GM18867 (cell line): ENCODE measurements at regions not wholly inside any gene's neighbourhood (a gene's known extent, or its start where the extent isn't known, plus 50 kb on each side); places are given as distances from the start of the nearest gene placed in this dataset.

ENCODE experiments used
- ATAC-seq: cut with Tn5 transposase; IDR thresholded peaks from one replicate; pipeline ENCODE4 v1.9.1; 2021; ENCODE audit warnings: mild to moderate bottlenecking, moderate library complexity; ENCODE audit not compliant: unreplicated experiment

DNA sequence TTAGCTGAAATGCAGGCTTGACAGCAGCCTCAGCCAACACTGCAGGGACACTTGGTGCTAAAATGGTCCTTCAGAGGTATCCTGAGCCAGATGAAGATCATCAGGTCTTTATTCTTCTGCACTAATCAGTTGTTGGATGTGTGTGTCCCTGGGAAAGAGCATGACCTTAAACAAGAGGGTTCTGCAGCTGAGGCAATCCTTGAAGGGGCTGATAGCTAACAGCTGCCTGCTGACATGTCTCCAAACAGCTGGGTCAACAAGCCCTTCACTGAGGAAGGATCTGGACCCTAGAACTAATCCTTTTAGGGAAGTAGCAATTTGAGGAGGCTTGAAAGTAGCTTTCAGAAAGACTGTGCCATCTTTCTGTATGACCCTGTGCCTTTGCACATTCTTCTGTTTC is 376.3 kb upstream of the ACTBL2 start:
- ATAC-seq, result no peak

DNA sequence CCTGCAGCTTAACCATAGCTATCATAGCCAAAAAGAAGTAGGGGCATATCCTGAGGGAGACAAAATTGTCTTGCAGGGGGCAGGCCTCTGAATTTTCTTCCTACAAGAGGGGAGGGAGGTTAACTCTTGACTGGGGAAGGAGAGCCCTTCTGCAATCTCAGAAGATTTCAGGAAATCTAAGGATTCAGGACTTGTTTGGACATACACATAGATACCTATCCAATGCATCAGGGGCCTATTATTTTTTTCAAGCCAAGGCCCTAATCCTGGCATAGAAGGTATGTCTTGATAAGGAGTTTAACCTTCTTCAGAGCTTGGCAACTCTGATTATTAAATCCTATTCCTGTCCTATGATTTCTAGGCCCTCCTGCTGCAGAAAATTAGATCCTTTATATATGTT is 375.1 kb upstream of the ACTBL2 start:
- ATAC-seq, result no peak

DNA sequence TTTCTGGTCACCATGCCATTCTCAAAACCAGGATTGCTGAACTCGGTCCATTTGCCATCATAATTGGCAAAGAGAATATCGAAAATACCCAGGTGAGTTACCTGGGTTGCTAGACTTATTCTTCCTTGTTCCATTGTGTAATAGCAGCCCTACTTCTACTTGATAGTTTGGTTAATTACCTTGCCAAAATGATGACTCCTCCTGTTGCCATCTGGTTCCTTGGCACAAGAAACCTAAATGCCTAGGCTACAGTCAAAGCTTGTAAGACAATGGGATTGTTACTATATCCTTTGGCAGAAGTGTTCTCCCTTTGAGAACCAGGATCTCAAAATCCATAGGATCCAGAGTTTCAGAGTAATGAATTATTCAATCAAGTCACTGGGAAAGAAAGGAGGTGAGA is 373.2 kb upstream of the ACTBL2 start:
- no peak for ATAC-seq

DNA sequence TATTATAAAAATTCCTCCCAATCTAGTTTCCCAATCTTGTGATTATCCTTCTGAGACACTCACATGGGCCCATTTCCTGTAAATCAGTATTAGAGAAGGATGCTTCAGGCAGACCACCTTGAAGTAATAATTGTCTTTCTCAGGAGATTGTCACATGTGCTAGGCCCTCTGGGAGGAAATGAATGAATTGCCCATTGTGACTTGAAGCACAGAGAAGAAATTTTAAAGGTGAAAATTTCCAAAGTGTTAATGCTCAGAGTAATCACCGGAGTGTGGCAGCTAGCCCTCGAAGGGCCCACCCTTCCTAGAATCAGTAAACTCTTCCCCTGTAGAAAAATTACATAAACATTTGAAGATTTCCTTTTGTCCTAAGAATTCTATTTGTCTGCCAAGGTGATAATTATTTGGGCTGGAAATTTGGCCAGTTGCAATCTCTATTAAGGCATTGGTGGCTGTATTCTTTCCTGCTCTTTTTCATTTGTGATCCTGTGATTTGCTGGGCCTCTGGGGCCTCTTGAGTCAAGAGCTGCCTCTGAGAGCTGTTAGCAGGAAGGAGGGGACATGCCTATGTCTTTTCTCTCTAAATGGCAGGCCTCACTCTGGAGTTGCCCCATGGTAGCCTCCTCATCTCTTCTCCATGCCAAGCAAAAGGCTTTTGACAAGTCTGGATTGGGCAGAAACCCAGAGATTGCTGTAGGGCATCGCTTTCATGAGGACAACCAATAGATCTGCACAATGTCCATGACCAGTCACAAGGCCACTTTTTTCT is 371.5 kb upstream of the ACTBL2 start:
- no peak for ATAC-seq

DNA sequence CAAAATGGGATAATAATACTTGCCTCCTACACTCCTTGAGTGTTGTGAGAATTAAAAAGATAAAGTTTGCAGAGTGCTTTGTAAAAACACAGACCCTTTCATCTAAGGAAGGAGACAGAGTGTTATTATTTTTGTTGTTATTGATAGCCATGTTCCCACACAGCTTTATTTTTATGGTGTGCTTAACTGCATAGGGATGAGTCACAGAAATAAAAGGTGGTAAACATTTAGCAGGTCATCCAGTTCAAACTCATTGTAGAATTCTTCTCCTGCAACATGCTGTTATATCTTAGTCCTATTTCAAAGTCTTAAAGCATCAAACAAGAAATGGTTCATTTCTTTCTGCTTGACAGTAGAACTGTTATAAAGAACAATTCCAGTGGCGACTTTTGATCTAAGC is 367.5 kb upstream of the ACTBL2 start:
- ATAC-seq, result no peak

DNA sequence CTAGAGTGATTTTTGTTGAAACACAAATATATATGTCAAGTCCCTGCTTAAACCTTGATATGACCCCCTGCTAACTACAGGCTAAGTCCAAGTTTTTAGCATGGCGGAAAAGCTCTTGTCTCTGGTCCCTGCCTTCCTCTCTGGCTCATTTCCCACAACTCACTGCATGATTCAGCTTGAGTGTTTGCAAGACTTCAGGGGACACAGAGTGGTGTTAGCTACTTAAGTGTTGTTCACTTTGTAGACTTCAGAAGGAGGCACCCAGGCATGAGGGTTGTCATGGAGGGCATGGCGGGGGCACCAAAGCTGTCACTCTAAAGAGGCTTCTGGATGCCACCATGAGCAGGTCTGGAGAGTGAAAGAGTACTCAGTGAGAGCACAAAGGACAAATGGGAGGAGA is 362.4 kb upstream of the ACTBL2 start:
- no peak for ATAC-seq

DNA sequence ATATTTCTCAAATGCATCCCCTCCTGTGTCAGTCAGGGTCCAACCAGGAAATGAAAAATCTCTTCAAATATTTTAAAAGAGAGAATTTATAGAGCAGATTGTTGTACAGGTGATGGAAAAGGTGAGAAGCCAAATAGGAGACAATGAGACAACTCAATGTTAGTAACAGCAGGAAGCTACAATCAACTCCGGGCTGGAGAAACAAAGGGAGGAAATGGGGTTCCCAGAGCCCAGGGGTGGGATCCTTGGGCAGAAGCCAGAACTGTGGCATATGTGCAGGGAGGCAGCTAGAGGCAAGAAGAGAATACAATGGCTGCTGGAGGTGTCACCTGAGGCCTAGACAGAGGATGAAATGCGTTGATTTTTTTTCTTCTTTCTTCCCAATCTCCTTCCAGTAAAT is 361.8 kb upstream of the ACTBL2 start:
- no peak for ATAC-seq

DNA sequence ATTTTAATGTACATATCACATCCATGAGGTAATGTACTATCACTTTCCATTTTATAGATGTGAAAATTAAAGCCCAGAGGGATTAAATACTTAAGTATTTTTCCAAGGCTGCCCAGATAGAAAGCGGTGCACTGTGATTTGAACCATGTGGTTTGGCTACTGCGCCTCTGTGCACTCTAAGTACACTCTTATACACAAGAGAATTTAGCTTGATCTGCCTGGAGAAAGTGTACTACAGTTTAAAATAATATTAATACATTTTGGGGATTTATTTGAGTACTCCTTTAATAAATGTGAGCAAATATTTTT is 360.4 kb upstream of the ACTBL2 start:
- ATAC-seq, result no peak

DNA sequence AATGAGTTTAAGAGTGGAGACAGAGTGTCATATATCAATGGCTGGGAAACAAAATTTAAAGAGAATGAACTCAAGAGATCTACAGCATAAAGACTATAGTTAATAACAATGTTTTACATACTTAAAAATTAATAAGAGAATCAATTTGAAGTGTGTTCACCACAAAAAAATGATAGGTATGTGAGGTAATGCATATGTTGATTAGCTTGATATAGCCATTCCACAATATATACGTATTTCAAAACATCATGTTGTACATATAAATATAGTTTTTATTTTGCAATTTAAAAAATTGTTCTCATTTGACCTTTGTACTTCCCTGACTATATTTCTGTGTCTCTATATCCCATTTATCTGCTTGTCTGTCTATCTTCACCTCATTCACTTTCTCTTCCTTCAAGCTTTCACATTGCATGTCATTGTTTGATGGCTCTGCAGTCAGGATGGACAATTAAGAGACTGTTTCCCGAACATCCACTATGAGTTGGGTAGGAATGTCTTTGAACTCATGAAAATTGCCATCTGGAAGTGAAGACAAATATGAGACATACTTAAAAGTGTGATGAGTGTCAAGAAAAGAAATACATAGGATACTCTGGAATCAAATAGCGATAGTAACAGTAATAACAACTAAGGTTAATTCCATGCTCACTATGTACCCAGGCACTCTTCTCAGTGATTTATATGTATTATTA is 359.9 kb upstream of the ACTBL2 start:
- no peak for ATAC-seq

DNA sequence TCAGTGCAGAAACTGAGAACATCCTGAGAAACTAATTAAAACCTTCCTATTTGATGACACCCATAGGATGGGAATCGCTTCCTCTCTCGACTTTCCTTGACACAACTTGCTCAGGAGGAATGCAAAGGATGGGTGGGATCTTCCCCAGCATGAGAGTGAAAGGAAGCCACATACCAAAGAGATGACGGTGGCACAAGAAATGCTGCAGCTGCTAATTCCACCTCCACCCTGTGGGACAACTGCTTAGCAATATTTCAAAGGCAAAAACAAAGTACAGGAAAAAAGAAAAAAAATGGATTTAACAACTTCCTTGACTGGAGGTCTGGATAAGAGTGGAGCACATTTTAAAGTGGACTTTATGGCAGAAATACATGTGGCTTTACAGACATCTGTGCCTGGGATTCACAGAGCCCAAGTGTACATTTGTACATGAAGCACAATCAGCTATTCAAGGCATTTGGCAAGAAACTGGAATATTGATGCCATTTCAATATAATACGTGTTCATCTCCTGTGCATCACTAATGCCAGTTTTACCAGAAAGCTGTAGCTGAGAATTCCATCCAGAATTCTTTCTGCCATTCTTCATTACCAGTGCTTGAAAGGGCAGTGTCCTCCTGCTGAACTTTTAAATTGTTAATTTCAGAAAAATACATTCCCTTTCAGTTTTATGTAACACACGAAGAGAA is 359.2 kb upstream of the ACTBL2 start:
- ATAC-seq, result no peak

DNA sequence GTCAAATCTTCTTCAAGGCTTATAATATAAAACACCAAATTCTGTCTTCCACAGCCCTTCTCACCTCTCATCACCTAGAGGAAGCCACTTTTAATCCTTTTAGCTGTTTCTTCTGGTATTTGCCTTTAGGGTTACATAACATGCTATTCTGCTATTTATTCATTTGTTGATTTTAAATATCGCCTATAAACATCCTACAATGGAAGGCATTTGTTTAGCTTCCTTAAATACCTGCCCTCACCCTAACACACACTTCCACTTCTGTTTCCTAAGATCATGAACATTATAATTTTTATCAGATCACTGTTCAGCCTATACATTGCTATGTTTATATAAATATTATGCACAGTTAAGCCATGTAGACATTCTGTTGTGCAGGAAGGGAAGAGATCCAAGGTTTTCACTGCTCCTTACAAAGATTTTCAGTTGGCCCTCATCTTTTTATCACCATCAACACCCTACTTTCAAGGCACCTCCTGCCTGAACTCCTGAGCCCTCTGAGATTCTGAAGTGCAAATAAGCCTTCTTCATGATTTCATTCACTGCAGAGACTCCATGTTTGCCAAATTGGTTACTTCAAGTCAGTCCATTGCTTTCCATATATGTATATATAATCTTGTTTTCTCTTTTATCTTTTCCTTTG is 356.9 kb upstream of the ACTBL2 start:
- ATAC-seq, result no peak

DNA sequence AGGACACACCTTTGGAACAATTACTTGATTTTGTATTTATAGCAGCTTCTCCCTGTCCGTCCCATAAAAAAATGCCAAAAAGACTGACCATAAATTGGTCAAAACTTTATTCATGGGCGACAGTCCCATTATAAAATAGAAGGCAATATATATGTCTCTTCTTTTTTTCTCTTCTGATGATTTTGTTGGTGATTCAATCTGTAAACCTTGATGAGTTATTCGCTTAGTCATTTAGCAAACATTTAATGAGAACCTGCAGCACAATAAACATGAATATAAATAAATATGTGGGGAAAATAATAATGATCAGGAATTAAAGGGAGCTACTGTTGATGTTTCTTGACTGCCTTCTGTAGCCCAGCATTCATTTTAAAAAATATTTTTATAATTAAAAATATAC is 356.4 kb upstream of the ACTBL2 start:
- ATAC-seq, result no peak

DNA sequence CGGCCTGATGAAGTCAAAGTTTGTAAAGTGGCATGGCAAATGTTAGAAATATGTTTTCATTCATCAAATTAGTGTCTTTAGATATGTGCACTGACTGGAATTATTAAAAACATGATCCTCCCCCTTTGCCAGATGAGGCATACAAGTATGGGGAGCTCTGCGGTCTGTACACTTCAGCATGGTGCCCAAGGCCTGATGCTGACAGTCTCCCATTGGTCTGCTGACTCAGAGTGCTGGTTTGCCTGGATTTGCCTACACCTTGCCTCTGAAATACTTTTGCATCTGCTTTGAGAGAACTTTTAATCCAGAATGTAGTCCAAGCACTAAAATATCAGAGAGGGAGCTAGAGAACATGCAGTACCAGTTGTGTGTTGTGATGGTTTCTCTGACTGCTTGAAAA is 354.3 kb upstream of the ACTBL2 start:
- ATAC-seq, result no peak

DNA sequence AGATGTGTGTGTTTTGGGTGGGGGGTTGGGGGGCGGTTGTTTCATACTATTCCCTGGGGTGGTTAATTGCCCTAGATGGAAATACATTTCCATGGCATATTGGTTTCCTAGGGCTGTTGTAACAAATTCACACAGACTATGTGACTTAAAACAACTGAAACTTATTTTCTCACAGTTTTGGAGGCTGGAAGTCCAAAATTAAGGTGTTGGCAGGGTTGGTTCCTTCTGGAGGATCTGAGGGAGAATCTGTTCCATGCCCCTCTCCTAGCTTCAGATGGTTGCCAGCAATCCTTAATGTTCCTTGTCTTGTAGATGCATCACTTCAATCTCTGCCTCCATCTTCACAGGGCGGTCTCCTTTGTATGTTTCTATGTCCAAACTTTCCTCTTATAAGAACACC is 353.7 kb upstream of the ACTBL2 start:
- ATAC-seq, result no peak

DNA sequence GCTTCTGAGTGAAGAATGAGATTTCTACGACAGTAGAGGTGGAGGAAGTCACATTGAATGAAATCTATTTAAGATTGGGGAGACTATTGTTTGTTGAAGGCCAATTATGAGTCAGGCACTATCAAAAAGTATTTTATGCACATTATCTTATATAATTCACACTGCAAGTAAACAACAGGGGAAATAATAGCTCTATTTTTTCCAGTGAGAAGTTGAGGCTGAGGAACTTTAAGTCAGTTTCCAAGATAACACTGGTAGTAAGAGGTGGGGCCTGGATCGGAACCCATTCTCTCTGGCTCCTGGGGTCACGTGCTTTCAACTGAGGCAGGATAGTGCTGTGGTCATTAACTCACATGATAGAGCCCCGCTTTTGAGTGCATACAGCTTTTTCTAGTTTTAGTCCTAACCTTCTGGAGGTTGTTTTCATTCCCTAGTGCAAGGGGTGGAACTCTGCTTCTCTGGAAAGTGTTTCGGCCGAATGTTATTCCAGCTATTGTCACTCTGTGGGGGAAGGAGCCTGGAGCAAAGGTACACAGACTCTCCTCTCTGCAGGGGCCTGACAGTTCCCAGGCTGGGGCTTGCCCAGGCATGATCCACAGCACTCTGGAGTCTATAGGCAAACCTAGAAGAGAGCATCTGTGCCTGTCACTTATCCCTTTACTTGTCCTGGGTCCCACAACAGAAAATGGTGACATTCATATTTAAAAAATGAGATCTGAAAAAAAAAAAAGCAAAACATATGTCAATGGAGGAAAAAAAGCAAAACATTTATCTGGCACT is 352.4 kb upstream of the ACTBL2 start:
- no peak for ATAC-seq

DNA sequence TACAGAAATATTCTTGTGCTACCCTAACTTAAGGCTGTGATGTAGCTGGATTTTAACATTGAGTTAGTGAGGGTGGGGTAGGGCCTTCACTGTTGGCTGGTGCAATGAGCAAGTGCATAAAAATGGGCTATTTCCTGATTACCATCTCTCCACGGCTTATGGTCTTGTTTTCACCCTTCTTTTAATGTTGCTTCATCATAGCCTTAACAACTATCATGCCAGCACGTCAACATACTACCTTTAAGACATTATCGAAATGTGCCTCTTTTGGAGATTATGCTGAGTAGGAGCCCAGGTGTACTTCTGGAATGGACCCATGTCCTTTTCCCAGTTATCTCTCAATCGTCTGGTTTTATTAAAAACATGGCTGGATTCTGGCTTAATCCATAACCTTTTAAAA is 350.9 kb upstream of the ACTBL2 start:
- ATAC-seq, result no peak

DNA sequence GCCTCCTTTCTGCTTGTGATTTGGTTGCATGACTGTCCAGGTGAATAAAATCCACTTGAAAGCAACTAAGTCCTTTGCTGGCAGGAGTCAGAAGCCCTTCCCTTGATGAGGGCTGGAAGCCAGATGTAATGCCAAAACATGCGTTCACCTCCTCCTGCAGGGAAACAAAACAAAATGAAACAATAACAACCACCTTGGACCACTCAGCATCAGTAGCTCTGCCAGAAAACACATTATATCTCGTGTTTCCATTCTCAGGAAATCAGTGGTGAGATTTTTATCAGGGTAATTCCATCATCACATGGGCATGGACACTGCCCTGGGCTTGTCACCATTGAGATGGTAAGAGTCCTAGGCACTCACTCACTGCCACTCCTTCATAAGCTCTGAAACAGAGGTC is 350.3 kb upstream of the ACTBL2 start:
- no peak for ATAC-seq

DNA sequence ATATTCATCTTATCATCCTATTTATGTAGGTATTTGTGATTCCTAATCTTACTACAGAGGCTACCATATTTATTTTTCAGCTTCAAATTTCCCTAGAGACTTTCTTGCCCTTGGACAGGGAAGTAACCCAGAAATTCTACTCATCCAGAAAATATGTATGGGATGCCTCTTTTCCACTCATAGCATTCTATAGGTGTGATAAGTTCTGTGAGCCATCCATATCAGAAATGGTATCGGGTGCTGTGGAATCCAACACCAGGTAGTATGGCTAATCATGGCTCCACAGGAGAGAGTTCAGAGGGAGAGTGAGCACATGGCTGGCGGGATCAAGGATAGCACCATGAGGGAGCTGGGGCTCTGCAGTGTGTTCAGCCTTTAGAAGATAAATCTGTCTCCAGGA is 349.3 kb upstream of the ACTBL2 start:
- ATAC-seq, result no peak

DNA sequence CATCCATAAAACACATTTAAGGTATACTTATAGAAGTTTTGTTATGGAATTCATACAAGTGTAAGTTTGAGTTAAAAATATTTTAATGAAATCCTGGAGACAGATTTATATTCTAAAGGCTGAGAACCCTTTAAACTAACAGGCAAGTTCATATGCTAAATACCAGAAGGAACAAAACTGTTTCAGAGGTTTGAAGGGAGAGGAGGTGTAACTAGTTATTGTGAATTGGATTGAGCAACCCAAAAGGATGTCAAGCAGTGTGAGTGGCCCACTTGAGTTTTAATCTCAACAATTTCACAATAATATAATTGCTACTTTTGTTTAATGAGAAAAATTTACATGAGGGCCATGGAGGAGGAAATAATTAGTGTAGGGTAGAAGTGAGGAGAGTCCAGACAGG is 348.5 kb upstream of the ACTBL2 start:
- ATAC-seq, result no peak

DNA sequence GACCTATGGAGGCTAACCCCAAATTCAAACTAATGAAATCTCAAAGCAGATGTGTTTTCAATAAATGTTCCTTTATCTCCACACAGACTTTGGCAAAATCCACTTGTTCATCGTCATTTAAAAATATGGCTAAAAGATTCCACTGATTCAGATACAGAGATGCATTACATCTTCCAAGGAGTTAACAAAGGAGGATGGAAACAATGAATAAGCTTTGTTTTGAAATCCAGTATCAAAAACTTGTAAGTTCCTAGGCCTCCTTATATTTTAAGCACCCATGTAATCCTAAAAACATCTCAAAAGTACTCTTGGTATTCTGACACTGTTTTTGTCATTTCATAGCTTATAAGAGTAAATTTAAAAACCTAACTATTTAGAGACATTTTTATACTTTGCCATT is 345.6 kb upstream of the ACTBL2 start:
- ATAC-seq, result no peak

DNA sequence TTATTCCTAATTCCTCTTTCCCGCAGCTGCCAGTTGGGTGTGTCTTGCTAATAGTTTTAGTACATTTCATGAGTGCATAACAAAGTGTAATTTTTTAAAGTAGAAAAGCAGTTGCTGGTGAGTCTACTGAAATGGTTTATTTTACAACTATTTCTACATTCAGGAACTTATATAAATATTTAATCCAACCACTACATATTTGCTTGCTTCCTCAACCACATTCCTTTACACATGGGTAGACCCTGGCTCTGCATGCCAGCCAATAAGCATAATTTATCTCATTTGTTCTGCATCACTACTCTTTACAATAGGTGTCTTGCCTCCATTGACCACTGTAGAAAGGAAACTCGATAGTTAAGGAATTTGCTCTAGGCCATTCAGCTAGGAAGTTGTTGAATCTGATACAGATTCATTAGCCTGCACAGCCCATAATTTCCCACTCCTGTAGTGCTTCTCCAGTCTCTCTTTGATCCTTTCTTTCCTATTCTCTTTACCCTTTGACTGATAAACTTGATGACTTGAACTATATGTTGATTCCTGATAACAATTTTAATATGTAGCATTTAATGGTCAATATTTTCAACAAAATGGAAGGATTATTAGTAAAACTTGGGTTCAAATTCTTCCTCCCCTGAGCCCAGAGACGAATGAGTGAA is 342.5 kb upstream of the ACTBL2 start:
- ATAC-seq, result no peak
